ENCODE measurements at regions not wholly inside any gene's neighbourhood (a gene's known extent, or its start where the extent isn't known, plus 50 kb on each side); places are given as distances from the start of the nearest gene placed in this dataset.
A peak's percentile ranks its signal among the peaks of the same experiment; 100 is the strongest.

GRCh38 chr6:105995391-105995865 lies 90.7 kb upstream of the PRDM1 start:
- peak overlapping the region; percentile 77 for H3K27ac Mint-ChIP-seq
- no peaks in the 10 kb centered on the region for H3K9me3 Mint-ChIP-seq (ENCODE audit: low read depth)

GRCh38 chr6:105994591-105995390 lies 91.3 kb upstream of the PRDM1 start:
- H3K27me3 Mint-ChIP-seq: peaks cover 60% of the 10 kb centered on the region
- no peak for DNase-seq (ENCODE audit: low spot score, unreplicated experiment)
- peak overlapping the region; percentile 77 for H3K27ac Mint-ChIP-seq
- no peaks in the 10 kb centered on the region for H3K9me3 Mint-ChIP-seq (ENCODE audit: low read depth)
- TF ChIP-seq CTCF (IDR thresholded peaks at IDR 0.05; ENCODE audit: unreplicated experiment): no peak
- H3K36me3 Mint-ChIP-seq (ENCODE audit: insufficient read depth): no peaks in the 10 kb centered on the region
- peaks cover 16% of the 10 kb centered on the region for H3K4me1 Mint-ChIP-seq (ENCODE audit: low read depth)
- H3K4me3 Mint-ChIP-seq (ENCODE audit: low read depth): peak overlapping the region; percentile 87

More at GRCh38 chr6:105995391-105995865, 90.7 kb upstream of the PRDM1 start:
- peaks cover 53% of the 10 kb centered on the region for H3K27me3 Mint-ChIP-seq
- peak overlapping the region; percentile 87 for H3K4me3 Mint-ChIP-seq (ENCODE audit: low read depth)
- no peak for TF ChIP-seq CTCF (IDR thresholded peaks at IDR 0.05; ENCODE audit: unreplicated experiment)
- peaks cover 16% of the 10 kb centered on the region for H3K4me1 Mint-ChIP-seq (ENCODE audit: low read depth)
- DNase-seq (ENCODE audit: low spot score, unreplicated experiment): no peak
- H3K36me3 Mint-ChIP-seq (ENCODE audit: insufficient read depth): no peaks in the 10 kb centered on the region

GRCh38 chr6:105994118-105994590 lies 92.0 kb upstream of the PRDM1 start:
- no peak for TF ChIP-seq CTCF (IDR thresholded peaks at IDR 0.05; ENCODE audit: unreplicated experiment)
- Mint-ChIP-seq H3K27ac (peak overlapping the region; percentile 77), H3K9me3 (ENCODE audit: low read depth) (no peaks in the 10 kb centered on the region), H3K27me3 (peaks cover 66% of the 10 kb centered on the region), H3K36me3 (ENCODE audit: insufficient read depth) (no peaks in the 10 kb centered on the region), H3K4me1 (ENCODE audit: low read depth) (peaks cover 16% of the 10 kb centered on the region), H3K4me3 (ENCODE audit: low read depth) (peak overlapping the region; percentile 87)
- DNase-seq (ENCODE audit: low spot score, unreplicated experiment): no peak

GRCh38 chr6:105993341-105994117 lies 92.6 kb upstream of the PRDM1 start:
- Mint-ChIP-seq H3K27me3 (peaks cover 71% of the 10 kb centered on the region), H3K4me3 (ENCODE audit: low read depth) (peak overlapping the region; percentile 87), H3K9me3 (ENCODE audit: low read depth) (no peaks in the 10 kb centered on the region), H3K4me1 (ENCODE audit: low read depth) (peaks cover 16% of the 10 kb centered on the region), H3K27ac (peak overlapping the region; percentile 77), H3K36me3 (ENCODE audit: insufficient read depth) (no peaks in the 10 kb centered on the region)
- DNase-seq (ENCODE audit: low spot score, unreplicated experiment): no peak
- TF ChIP-seq CTCF (IDR thresholded peaks at IDR 0.05; ENCODE audit: unreplicated experiment): no peak

- TF ChIP-seq CTCF (IDR thresholded peaks at IDR 0.05; ENCODE audit: unreplicated experiment): no peak
- Mint-ChIP-seq H3K4me3 (ENCODE audit: low read depth) (peak overlapping the region; percentile 87), H3K36me3 (ENCODE audit: insufficient read depth) (no peaks in the 10 kb centered on the region), H3K4me1 (ENCODE audit: low read depth) (peaks cover 16% of the 10 kb centered on the region), H3K27ac (peak overlapping the region; percentile 91), H3K9me3 (ENCODE audit: low read depth) (no peaks in the 10 kb centered on the region), H3K27me3 (peaks cover 74% of the 10 kb centered on the region)
- DNase-seq (ENCODE audit: low spot score, unreplicated experiment): peak; percentile 76
Measured at GRCh38 chr6:105992315-105992961, 93.7 kb upstream of the PRDM1 start.
